ENCODE measurements at regions not wholly inside any gene's neighbourhood (a gene's known extent, or its start where the extent isn't known, plus 50 kb on each side); places are given as distances from the start of the nearest gene placed in this dataset.

- TF ChIP-seq TBL1XR1 (IDR thresholded peaks at IDR 0.05; ENCODE audit: low read depth, low read length) (no peak), CEBPB (IDR thresholded peaks at IDR 0.05; ENCODE audit: borderline replicate concordance in 1 of 2, low read depth in 2 of 2, low read length in 2 of 2) (no peak), CTCF (IDR thresholded peaks at IDR 0.05 in 2 of 3, conservative IDR thresholded peaks at IDR 0.05 in 1 of 3; ENCODE audit: control insufficient read depth in 2 of 3, extremely low read depth in 1 of 3, insufficient read depth in 1 of 3, low read depth in 3 of 3, low read length in 3 of 3) (no peak)
Measured at GRCh38 chr12:34600592-34601462, 578.5 kb downstream of the ALG10 start.

Data from GM12878 (cell line).